ENCODE measurements at regions not wholly inside any gene's neighbourhood (a gene's known extent, or its start where the extent isn't known, plus 50 kb on each side); places are given as distances from the start of the nearest gene placed in this dataset.

DNA sequence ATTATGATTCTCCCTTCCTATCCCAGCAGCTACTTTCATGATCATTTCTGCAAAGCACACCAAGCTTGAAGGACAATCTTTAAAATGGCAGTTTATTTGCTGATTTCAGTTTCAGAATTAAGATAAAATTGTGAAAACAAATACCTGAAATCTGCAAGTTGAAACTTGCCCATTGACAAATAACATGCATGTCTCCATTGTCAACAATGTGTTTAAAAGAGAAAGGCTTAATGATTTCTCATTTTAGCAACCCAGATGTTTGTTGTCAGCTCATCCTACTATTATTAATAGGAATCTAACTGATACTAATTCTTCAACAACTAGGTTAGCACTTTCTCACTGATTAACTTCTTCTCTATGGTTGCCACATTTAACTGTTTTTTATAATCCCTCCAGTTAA is 474.6 kb downstream of the PRKD1 start:
- TF ChIP-seq NR2C2 (CRISPR knock-in tag; IDR thresholded peaks at IDR 0.05) (no peak), CTCF (IDR thresholded peaks at IDR 0.05) (no peak), NR3C1 (CRISPR knock-in tag; conservative IDR thresholded peaks at IDR 0.05; ENCODE audit: low read depth) (no peak), ESRRA (CRISPR knock-in tag; IDR thresholded peaks at IDR 0.05; ENCODE audit: borderline replicate concordance) (no peak)
- TF ChIP-seq, protein P1, sequence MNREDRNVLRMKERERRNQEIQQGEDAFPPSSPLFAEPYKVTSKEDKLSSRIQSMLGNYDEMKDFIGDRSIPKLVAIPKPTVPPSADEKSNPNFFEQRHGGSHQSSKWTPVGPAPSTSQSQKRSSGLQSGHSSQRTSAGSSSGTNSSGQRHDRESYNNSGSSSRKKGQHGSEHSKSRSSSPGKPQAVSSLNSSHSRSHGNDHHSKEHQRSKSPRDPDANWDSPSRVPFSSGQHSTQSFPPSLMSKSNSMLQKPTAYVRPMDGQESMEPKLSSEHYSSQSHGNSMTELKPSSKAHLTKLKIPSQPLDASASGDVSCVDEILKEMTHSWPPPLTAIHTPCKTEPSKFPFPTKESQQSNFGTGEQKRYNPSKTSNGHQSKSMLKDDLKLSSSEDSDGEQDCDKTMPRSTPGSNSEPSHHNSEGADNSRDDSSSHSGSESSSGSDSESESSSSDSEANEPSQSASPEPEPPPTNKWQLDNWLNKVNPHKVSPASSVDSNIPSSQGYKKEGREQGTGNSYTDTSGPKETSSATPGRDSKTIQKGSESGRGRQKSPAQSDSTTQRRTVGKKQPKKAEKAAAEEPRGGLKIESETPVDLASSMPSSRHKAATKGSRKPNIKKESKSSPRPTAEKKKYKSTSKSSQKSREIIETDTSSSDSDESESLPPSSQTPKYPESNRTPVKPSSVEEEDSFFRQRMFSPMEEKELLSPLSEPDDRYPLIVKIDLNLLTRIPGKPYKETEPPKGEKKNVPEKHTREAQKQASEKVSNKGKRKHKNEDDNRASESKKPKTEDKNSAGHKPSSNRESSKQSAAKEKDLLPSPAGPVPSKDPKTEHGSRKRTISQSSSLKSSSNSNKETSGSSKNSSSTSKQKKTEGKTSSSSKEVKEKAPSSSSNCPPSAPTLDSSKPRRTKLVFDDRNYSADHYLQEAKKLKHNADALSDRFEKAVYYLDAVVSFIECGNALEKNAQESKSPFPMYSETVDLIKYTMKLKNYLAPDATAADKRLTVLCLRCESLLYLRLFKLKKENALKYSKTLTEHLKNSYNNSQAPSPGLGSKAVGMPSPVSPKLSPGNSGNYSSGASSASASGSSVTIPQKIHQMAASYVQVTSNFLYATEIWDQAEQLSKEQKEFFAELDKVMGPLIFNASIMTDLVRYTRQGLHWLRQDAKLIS (CRISPR knock-in tag; IDR thresholded peaks at IDR 0.05; ENCODE audit: borderline replicate concordance), result no peak

All from WTC11 (cell line).